Type B pancreatic cell (in vitro differentiated cells): ENCODE measurements at regions not wholly inside any gene's neighbourhood (a gene's known extent, or its start where the extent isn't known, plus 50 kb on each side); places are given as distances from the start of the nearest gene placed in this dataset.

Experiments used
- DNase-seq: peaks from one replicate; pipeline ENCODE4 v3.0.0; 2021; ENCODE audit warnings: mixed read lengths; ENCODE audit not compliant: unreplicated experiment; ENCODE audit errors: extremely low spot score
- H3K27ac Mint-ChIP-seq: 2 replicates; pipeline ENCODE4 v1.8.0; 2021; ENCODE audit warnings: mild to moderate bottlenecking, mixed read lengths
- H3K27me3 Mint-ChIP-seq: 2 replicates; pipeline ENCODE4 v1.8.0; 2021; ENCODE audit warnings: mixed read lengths
- H3K36me3 Mint-ChIP-seq: 2 replicates; pipeline ENCODE4 v1.8.0; 2021; ENCODE audit warnings: mixed read lengths
- H3K4me1 Mint-ChIP-seq: one replicate; pipeline ENCODE4 v1.8.0; 2021; ENCODE audit warnings: mixed read lengths; ENCODE audit not compliant: unreplicated experiment
- H3K4me3 Mint-ChIP-seq: 2 replicates; pipeline ENCODE4 v1.8.0; 2021; ENCODE audit warnings: mild to moderate bottlenecking, mixed read lengths
- H3K9me3 Mint-ChIP-seq: 2 replicates; pipeline ENCODE4 v1.8.0; 2021; ENCODE audit warnings: mixed read lengths
- TF ChIP-seq, protein P1 (sequence below): fragments of 200-600 bp; sonication (generic); conservative IDR thresholded peaks from 2 replicates; pipeline ENCODE4 v1.5.0; 2021; ENCODE audit warnings: antibody characterized with exemption, mild to moderate bottlenecking

DNA sequence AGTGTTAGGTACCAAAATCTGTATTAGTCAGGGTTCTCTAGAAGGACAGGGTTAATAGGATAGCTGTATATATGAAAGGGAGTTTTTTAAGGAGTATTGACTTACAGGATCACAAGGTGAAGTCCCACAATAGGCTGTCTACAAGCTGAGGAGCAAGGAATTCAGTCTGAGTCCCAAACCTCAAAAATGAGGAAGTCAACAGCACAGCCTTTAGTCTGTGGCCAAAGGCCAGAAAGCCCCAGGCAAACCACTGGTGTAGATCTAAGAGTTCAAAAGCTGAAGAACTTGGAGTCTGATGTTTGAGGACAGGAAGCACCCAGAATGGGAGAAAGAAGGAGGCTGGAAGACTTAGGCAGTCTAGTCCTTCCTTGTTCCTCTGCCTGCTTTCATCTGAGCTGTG is 487.5 kb upstream of the CHRM3 start:
- no peaks in the 10 kb centered on the region for H3K4me1 Mint-ChIP-seq
- H3K36me3 Mint-ChIP-seq: no peaks in the 10 kb centered on the region
- peaks cover 4% of the 10 kb centered on the region for H3K9me3 Mint-ChIP-seq
- H3K4me3 Mint-ChIP-seq: no peak overlapping the region
- DNase-seq: no peak
- no peak overlapping the region for H3K27ac Mint-ChIP-seq
- no peaks in the 10 kb centered on the region for H3K27me3 Mint-ChIP-seq
- TF ChIP-seq, protein P1, sequence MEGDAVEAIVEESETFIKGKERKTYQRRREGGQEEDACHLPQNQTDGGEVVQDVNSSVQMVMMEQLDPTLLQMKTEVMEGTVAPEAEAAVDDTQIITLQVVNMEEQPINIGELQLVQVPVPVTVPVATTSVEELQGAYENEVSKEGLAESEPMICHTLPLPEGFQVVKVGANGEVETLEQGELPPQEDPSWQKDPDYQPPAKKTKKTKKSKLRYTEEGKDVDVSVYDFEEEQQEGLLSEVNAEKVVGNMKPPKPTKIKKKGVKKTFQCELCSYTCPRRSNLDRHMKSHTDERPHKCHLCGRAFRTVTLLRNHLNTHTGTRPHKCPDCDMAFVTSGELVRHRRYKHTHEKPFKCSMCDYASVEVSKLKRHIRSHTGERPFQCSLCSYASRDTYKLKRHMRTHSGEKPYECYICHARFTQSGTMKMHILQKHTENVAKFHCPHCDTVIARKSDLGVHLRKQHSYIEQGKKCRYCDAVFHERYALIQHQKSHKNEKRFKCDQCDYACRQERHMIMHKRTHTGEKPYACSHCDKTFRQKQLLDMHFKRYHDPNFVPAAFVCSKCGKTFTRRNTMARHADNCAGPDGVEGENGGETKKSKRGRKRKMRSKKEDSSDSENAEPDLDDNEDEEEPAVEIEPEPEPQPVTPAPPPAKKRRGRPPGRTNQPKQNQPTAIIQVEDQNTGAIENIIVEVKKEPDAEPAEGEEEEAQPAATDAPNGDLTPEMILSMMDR: no peak

DNA sequence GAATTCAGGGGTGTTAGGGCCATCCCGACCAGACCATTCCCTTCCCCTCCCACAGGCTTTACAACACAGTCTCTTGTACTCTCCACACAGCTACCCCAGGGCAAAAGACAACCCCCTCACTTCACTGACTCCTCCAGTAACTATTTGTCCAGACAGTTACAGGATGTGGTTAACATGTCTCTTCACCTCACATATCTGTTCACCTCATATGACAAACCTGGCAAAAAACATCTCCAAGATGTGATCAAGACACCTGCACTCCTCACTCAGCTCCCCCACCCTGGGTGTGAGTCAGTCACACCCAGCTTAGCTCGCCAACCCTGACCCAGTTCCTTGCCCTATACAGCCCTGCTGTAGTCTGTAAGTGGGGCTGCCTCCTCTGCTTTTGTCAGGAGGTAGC is 490.5 kb upstream of the CHRM3 start:
- Mint-ChIP-seq H3K4me3 (no peak overlapping the region), H3K27ac (no peak overlapping the region), H3K27me3 (no peaks in the 10 kb centered on the region), H3K9me3 (peaks cover 4% of the 10 kb centered on the region), H3K4me1 (no peaks in the 10 kb centered on the region), H3K36me3 (no peaks in the 10 kb centered on the region)
- TF ChIP-seq, protein P1: no peak
- DNase-seq: no peak

DNA sequence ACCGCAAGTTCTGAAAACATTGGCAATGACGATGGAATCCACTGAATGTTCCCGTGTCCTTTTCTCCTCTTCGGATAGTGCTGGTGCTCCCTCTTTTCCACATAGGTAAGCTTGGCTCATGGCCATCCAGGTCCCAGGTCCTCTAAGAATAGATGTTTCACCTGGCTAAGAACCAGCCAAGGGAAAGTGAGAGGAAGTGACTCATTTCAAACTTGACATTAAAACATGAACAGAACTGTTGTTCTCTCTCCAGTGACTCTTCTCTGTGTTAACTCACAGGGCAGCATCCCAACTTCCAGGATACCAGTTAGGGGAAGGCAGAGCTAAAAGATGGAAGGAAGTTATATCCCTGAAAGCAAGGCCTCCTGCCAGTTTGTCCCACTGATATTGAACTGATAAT is 493.8 kb upstream of the CHRM3 start:
- TF ChIP-seq, protein P1: no peak
- Mint-ChIP-seq H3K27me3 (no peaks in the 10 kb centered on the region), H3K27ac (no peak overlapping the region), H3K4me1 (no peaks in the 10 kb centered on the region), H3K36me3 (no peaks in the 10 kb centered on the region), H3K4me3 (no peak overlapping the region), H3K9me3 (no peaks in the 10 kb centered on the region)
- DNase-seq: no peak

DNA sequence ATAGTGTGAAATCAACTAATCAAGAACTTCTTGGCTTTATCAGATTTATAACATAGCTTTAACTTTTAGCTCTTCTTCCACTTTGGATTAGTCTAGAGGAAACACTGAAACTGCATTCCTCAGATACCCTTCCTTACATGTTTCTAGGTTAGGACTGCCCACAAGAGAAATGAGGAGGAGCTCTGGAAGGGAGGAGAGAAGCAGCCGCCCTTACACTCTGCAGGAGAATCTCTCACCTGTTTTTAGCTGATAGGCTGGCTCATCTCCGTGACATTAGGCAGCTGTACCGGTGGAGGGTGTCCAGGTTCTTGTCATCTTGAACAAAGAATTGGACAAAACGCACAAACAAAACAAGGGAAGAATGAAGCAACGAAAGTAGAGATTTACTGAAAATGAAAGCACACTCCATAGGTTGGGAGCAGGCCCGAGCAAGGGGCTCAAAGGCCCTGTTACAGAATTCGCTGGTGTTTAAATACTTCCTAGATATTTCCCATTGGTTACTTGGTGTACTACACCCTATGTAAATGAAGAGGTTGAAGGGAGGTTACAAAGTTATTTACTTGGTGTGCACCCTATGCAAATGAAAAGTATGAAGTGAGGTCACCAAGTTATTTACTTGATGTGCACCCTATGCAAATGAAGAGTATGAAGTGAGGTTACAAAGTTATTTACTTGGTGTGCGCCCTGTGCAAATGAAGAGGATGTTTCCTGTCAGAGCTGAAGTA is 524.9 kb upstream of the CHRM3 start:
- no peak overlapping the region for H3K4me3 Mint-ChIP-seq
- no peak overlapping the region for H3K27ac Mint-ChIP-seq
- no peaks in the 10 kb centered on the region for H3K27me3 Mint-ChIP-seq
- H3K4me1 Mint-ChIP-seq: no peaks in the 10 kb centered on the region
- TF ChIP-seq, protein P1: no peak
- DNase-seq: no peak
- no peaks in the 10 kb centered on the region for H3K36me3 Mint-ChIP-seq
- H3K9me3 Mint-ChIP-seq: no peaks in the 10 kb centered on the region

DNA sequence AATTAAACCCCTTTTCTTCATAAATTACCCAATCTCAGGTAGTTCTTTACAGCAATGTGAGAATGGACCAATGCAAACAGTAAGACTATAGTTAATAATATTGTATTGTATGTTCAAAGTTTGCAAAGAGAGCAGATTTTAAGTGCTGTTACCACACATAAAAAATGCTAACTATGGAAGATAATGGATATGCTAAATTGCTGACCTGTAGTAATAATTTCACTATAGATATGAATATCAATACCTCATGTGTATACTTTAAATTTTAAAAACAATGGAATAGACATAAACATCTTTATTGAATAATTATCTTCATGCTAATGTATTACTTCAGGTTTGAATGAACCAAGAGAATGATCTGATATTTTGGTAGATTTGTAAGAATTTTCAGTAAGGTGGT is 552.4 kb upstream of the CHRM3 start:
- Mint-ChIP-seq H3K27ac (no peak overlapping the region), H3K4me1 (no peaks in the 10 kb centered on the region), H3K4me3 (no peak overlapping the region), H3K36me3 (no peaks in the 10 kb centered on the region), H3K27me3 (no peaks in the 10 kb centered on the region), H3K9me3 (peaks cover 11% of the 10 kb centered on the region)
- TF ChIP-seq, protein P1: no peak
- DNase-seq: no peak
